H1 (cell line): ENCODE measurements at regions not wholly inside any gene's neighbourhood (a gene's known extent, or its start where the extent isn't known, plus 50 kb on each side); places are given as distances from the start of the nearest gene placed in this dataset.

Source experiments
- CTCF ChIA-PET: fragments of 300-600 bp; sonication (Branson Sonifier 250); formaldehyde crosslinking; loops from one replicate; lab custom pipeline; 2021; ENCODE audit not compliant: partially characterized antibody; lab: Charles Lee
- POLR2A ChIA-PET: fragments of 300-600 bp; sonication (Branson Sonifier 250); formaldehyde crosslinking; loops from one replicate; lab custom pipeline; 2021; ENCODE audit warnings: inconsistent platforms; ENCODE audit not compliant: partially characterized antibody; lab: Charles Lee
- DNase-seq, 2 experiments: peaks; one replicate each; pipeline versions ENCODE4 v3.0.0 to v3.0.0-alpha.2; 2010 to 2022; ENCODE audit warnings: low spot score in 2 of 2, low read depth in 1 of 2, mixed read lengths in 1 of 2
- FAIRE-seq: peaks from 2 replicates; lab custom pipeline; 2011; peaks lifted over from hg19 to GRCh38; lab: Jason Lieb, UNC
- H2AFZ ChIP-seq: 2 replicates; pipeline ENCODE4 v1.8.1; 2012; ENCODE audit warnings: low read length, inconsistent platforms
- H2AK5ac ChIP-seq: 2 replicates; pipeline ENCODE4 v1.6.1; 2013; ENCODE audit warnings: low read depth, low read length
- H2BK120ac ChIP-seq: replicated peaks from 2 replicates; pipeline ENCODE3; 2013; ENCODE audit warnings: low read depth, low read length, inconsistent platforms
- H2BK12ac ChIP-seq: 2 replicates; pipeline ENCODE4 v1.6.1; 2013; ENCODE audit warnings: low read depth, low read length
- H2BK15ac ChIP-seq: 2 replicates; pipeline ENCODE4 v1.6.1; 2013; ENCODE audit warnings: low read length
- H2BK20ac ChIP-seq: 2 replicates; pipeline ENCODE4 v1.6.1; 2013; ENCODE audit warnings: low read length
- H2BK5ac ChIP-seq: 2 replicates; pipeline ENCODE4 v1.6.1; 2013; ENCODE audit warnings: low read depth, low read length
- H3K14ac ChIP-seq: 2 replicates; pipeline ENCODE4 v1.6.1; 2013; ENCODE audit warnings: inconsistent platforms; ENCODE audit not compliant: insufficient read length
- H3K18ac ChIP-seq: 2 replicates; pipeline ENCODE4 v1.6.1; 2013; ENCODE audit warnings: low read length; ENCODE audit errors: extremely low read depth
- H3K23ac ChIP-seq: 2 replicates; pipeline ENCODE4 v1.6.1; 2013; ENCODE audit warnings: inconsistent platforms; ENCODE audit not compliant: insufficient read length
- H3K23me2 ChIP-seq: 2 replicates; pipeline ENCODE4 v1.6.1; 2013; ENCODE audit warnings: low read depth, low read length
- H3K27ac ChIP-seq: 2 replicates; pipeline ENCODE4 v1.6.1; 2011; ENCODE audit warnings: low read depth, low read length, inconsistent platforms
- H3K27me3 ChIP-seq, 4 experiments: replicated peaks in 1 of 4; 1 replicate in 1 of 4; 2 replicates in 3 of 4; pipeline versions ENCODE4 v1.6.1 to v1.8.1; 2011 to 2013; ENCODE audit warnings: low read length in 3 of 4, mild to moderate bottlenecking in 3 of 4, inconsistent platforms in 2 of 4, mixed read lengths in 2 of 4, moderate library complexity in 1 of 4; ENCODE audit not compliant: control insufficient read depth in 3 of 4, insufficient read depth in 3 of 4; ENCODE audit errors: extremely low read depth in 1 of 4
- H3K36me3 ChIP-seq, 4 experiments: 2 replicates each; pipeline versions ENCODE4 v1.6.1 to v1.8.1; 2011 to 2013; ENCODE audit warnings: mild to moderate bottlenecking in 4 of 4, low read length in 3 of 4, moderate library complexity in 2 of 4, control low read depth in 1 of 4, inconsistent platforms in 1 of 4; ENCODE audit not compliant: insufficient read depth in 4 of 4, control insufficient read depth in 2 of 4
- H3K4ac ChIP-seq: replicated peaks from 2 replicates; pipeline ENCODE3; 2013; ENCODE audit warnings: low read length, low read depth, mixed read lengths, inconsistent platforms; ENCODE audit not compliant: insufficient read length
- H3K4me1 ChIP-seq, 4 experiments: replicated peaks in 1 of 4; 1 replicate in 1 of 4; 2 replicates in 3 of 4; pipeline versions ENCODE4 v1.6.1 to v1.8.1; 2011 to 2013; ENCODE audit warnings: low read length in 3 of 4, inconsistent platforms in 2 of 4, mixed read lengths in 1 of 4; ENCODE audit not compliant: insufficient read depth in 4 of 4, control insufficient read depth in 3 of 4
- H3K4me2 ChIP-seq, 2 experiments: 2 replicates each; pipeline versions ENCODE4 v1.6.1 to v1.8.1; 2011 to 2013; ENCODE audit warnings: low read depth in 2 of 2, low read length in 2 of 2, control low read depth in 1 of 2, inconsistent platforms in 1 of 2, mild to moderate bottlenecking in 1 of 2; ENCODE audit not compliant: insufficient read depth in 1 of 2
- H3K4me3 ChIP-seq, 4 experiments: fragments of 200-600, 300-600 bp in 1 of 4; sonication (generic), shearing (Covaris generic), sonication (Bioruptor Twin) in 1 of 4; 2 replicates each; pipeline versions ENCODE4 v1.5.1 to v1.8.1; 2011 to 2016; ENCODE audit warnings: low read length in 4 of 4, low read depth in 3 of 4, control low read depth in 2 of 4, inconsistent platforms in 2 of 4, mild to moderate bottlenecking in 2 of 4, mixed read lengths in 1 of 4, moderate library complexity in 1 of 4; ENCODE audit not compliant: insufficient read depth in 2 of 4; ENCODE audit errors: extremely low read depth in 1 of 4
- H3K56ac ChIP-seq: replicated peaks from 2 replicates; pipeline ENCODE3; 2013; ENCODE audit warnings: low read depth, mild to moderate bottlenecking, mixed read lengths, low read length, inconsistent platforms; ENCODE audit not compliant: insufficient read length
- H3K79me1 ChIP-seq: 2 replicates; pipeline ENCODE4 v1.6.1; 2013; ENCODE audit warnings: low read depth, low read length, control low read depth
- H3K79me2 ChIP-seq, 2 experiments: 2 replicates each; pipeline versions ENCODE4 v1.6.1 to v1.8.1; 2012 to 2013; ENCODE audit warnings: low read length in 2 of 2, mild to moderate bottlenecking in 2 of 2, inconsistent platforms in 1 of 2; ENCODE audit not compliant: insufficient read depth in 2 of 2, control insufficient read depth in 1 of 2
- H3K9ac ChIP-seq, 4 experiments: replicated peaks in 1 of 4; 1 replicate in 1 of 4; 2 replicates in 3 of 4; pipeline versions ENCODE4 v1.6.1 to v1.8.1; 2011 to 2013; ENCODE audit warnings: low read depth in 3 of 4, low read length in 3 of 4, control low read depth in 2 of 4, mild to moderate bottlenecking in 2 of 4, moderate library complexity in 2 of 4, inconsistent platforms in 1 of 4; ENCODE audit errors: extremely low read depth in 1 of 4
- H3K9me3 ChIP-seq, 2 experiments: 2 replicates each; pipeline versions ENCODE4 v1.6.1 to v1.8.1; 2012 to 2013; ENCODE audit warnings: mild to moderate bottlenecking in 2 of 2, moderate library complexity in 2 of 2, control low read depth in 1 of 2, inconsistent platforms in 1 of 2, low read depth in 1 of 2, low read length in 1 of 2, mixed read lengths in 1 of 2; ENCODE audit not compliant: insufficient read depth in 2 of 2
- H4K20me1 ChIP-seq, 2 experiments: replicated peaks in 1 of 2; 2 replicates each; pipeline versions ENCODE3 to v1.8.1; 2011 to 2013; ENCODE audit warnings: inconsistent platforms in 2 of 2, low read length in 2 of 2, mild to moderate bottlenecking in 1 of 2; ENCODE audit not compliant: insufficient read depth in 2 of 2, control insufficient read depth in 1 of 2
- H4K5ac ChIP-seq: 2 replicates; pipeline ENCODE4 v1.6.1; 2013; ENCODE audit warnings: low read length, low read depth, mixed read lengths, inconsistent platforms; ENCODE audit not compliant: insufficient read length
- H4K8ac ChIP-seq: 2 replicates; pipeline ENCODE4 v1.8.0; 2013; ENCODE audit warnings: mild to moderate bottlenecking, moderate library complexity, low read length, inconsistent platforms; ENCODE audit not compliant: insufficient read depth; ENCODE audit errors: extremely low read depth
- H4K91ac ChIP-seq: replicated peaks from 2 replicates; pipeline ENCODE3; 2013; ENCODE audit warnings: low read length, mixed read lengths, inconsistent platforms; ENCODE audit not compliant: insufficient read length
- NANOG ChIP-seq: IDR thresholded peaks from 2 replicates; pipeline ENCODE4 v1.6.1; 2011; ENCODE audit warnings: low read length, low read depth, mild to moderate bottlenecking, inconsistent platforms; ENCODE audit not compliant: insufficient read depth, poor library complexity, severe bottlenecking
- SAP30 ChIP-seq: fragments of 300-600 bp; sonication (generic); IDR thresholded peaks from 2 replicates; pipeline ENCODE4 v1.7.1; 2012; ENCODE audit warnings: low read length, moderate library complexity, mild to moderate bottlenecking, inconsistent platforms; ENCODE audit not compliant: insufficient read depth, insufficient replicate concordance
- WGBS, 2 experiments: shearing (Covaris generic) in 1 of 2; methylation state at CpG; one replicate each; pipeline versions ENCODE4 v1.1.6 to v1.1.7; 2013 to 2015; ENCODE audit warnings: low lambda C conversion rate in 2 of 2, mixed read lengths in 2 of 2, inconsistent platforms in 1 of 2, low coverage in 1 of 2, missing lambda C conversion rate in 1 of 2; ENCODE audit not compliant: insufficient replicate concordance in 2 of 2, insufficient coverage in 1 of 2, insufficient read length in 1 of 2; ENCODE audit errors: extremely low coverage in 1 of 2, missing lambda C conversion rate in 1 of 2; 5-methylcytosine and 5-hydroxymethylcytosine counted together

DNA sequence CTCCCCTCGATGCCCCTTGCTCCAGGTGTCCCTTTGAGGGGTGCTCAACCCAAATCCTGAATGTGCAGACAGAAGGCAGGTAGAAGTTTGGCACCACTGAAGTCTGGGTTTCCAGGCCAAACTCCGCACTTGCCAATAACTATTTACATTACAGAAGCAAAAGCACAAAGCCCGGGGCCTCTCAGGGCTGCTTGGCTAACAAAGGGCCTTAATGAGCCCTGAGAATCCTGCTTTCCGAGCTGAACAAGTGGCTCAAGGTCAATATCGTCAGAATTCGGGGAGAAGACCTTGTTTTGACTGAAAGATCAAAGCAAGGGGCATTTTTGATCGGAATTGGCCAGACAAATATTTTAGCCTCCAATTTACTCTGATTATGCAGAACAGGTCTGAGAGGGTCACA is 189.9 kb downstream of the HERPUD2 start:
- Histone ChIP-seq H3K79me2 (no peaks in the 10 kb centered on the region), H3K56ac (no peak overlapping the region), H3K4ac (no peak overlapping the region), H4K8ac (no peak overlapping the region), H2AFZ (0 out of 2 replicates have a peak overlapping the region, but pooled peaks have one; percentile 74), H2BK12ac (peak overlapping the region; percentile 72; the same call in 1 of the 2 replicates), H3K18ac (no peak overlapping the region), H3K36me3 (no peaks in the 10 kb centered on the region), H3K9me3 (no peaks in the 10 kb centered on the region), H3K23me2 (no peaks in the 10 kb centered on the region), H4K20me1 (no peaks in the 10 kb centered on the region), H3K4me2 (peak overlapping the region; percentile 22 to 56; a peak in 3 of 4 replicates), H2BK5ac (no peak overlapping the region), H2BK20ac (0 out of 2 replicates have a peak overlapping the region, but pooled peaks have one; percentile 7), H3K9ac (no peak overlapping the region; a peak in 1 of 7 replicates), H3K79me1 (no peaks in the 10 kb centered on the region), H4K91ac (no peak overlapping the region), H3K4me1 (peaks cover 4 to 13% (median 5%) of the 10 kb centered on the region in 4 experiments), H2AK5ac (no peak overlapping the region), H3K23ac (no peak overlapping the region), H3K14ac (no peak overlapping the region), H2BK120ac (peak overlapping the region; percentile 60), H3K4me3 (peak overlapping the region in 2 of 4 experiments; percentile 10 to 11; a peak in 1 of 8 replicates), H4K5ac (no peak overlapping the region), H3K27me3 (no peaks in the 10 kb centered on the region), H2BK15ac (no peak overlapping the region), H3K27ac (no peak overlapping the region)
- ChIA-PET CTCF (interaction anchor here (0.7 to 5.9 kb wide), 5 partner anchors 13 to 88 kb away, joined by 3 to 33 read pairs (median 5); no protein-coding TSS in a partner anchor), POLR2A (no interaction called here)
- DNase-seq: no peak
- TF ChIP-seq SAP30 (no peak), NANOG (peak; percentile 37)
- peak; percentile 19 for FAIRE-seq
- WGBS, 2 experiments: 63% methylated on average over 7 of the region's 7 CpGs; no CpG with 5 or more reads in 1 of the 2 experiments
